ENCODE measurements at regions not wholly inside any gene's neighbourhood (a gene's known extent, or its start where the extent isn't known, plus 50 kb on each side); places are given as distances from the start of the nearest gene placed in this dataset.

- Histone ChIP-seq H3K36me3 (ENCODE audit: control insufficient read depth in 2 of 2, insufficient read depth in 2 of 2, low read length in 1 of 2) (no peaks in the 10 kb centered on the region), H3K27me3 (ENCODE audit: control insufficient read depth in 1 of 2, insufficient read depth in 2 of 2, low read length in 2 of 2) (no peaks in the 10 kb centered on the region), H3K4me3 (ENCODE audit: low read depth in 1 of 2, low read length in 2 of 2) (peak overlapping the region; percentile 7 to 10), H3K4me1 (ENCODE audit: control insufficient read depth in 2 of 2, insufficient read depth in 2 of 2, low read length in 1 of 2) (peaks cover 3 to 6% of the 10 kb centered on the region in 2 donors), H3K27ac (ENCODE audit: low read depth in 2 of 2, low read length in 1 of 2) (peak overlapping the region; percentile 74 to 86), H3K9me3 (ENCODE audit: control insufficient read depth in 2 of 2, insufficient read depth in 1 of 2, low read depth in 1 of 2, low read length in 1 of 2) (no peaks in the 10 kb centered on the region)
- 25 to 27% methylated on average over 10 of the region's 10 CpGs for WGBS, 2 donors
These were observed 58.7 kb downstream of the UTRN start for GRCh38 chr6:144343701-144344428.

- Histone ChIP-seq H3K9me3 (ENCODE audit: control insufficient read depth in 2 of 2, insufficient read depth in 1 of 2, low read depth in 1 of 2, low read length in 1 of 2) (no peaks in the 10 kb centered on the region), H3K36me3 (ENCODE audit: control insufficient read depth in 2 of 2, insufficient read depth in 2 of 2, low read length in 1 of 2) (no peaks in the 10 kb centered on the region), H3K4me1 (ENCODE audit: control insufficient read depth in 2 of 2, insufficient read depth in 2 of 2, low read length in 1 of 2) (peaks cover 3 to 6% of the 10 kb centered on the region in 2 donors), H3K27ac (ENCODE audit: low read depth in 2 of 2, low read length in 1 of 2) (peak overlapping the region in 1 of 2 donors; percentile 74), H3K4me3 (ENCODE audit: low read depth in 1 of 2, low read length in 2 of 2) (peak overlapping the region in 1 of 2 donors; percentile 10), H3K27me3 (ENCODE audit: control insufficient read depth in 1 of 2, insufficient read depth in 2 of 2, low read length in 2 of 2) (no peaks in the 10 kb centered on the region)
- 44 to 50% methylated on average over 5 of the region's 5 CpGs for WGBS, 2 donors
These were observed 59.5 kb downstream of the UTRN start for GRCh38 chr6:144344646-144345045.

GRCh38 chr6:144345451-144345850, 60.3 kb downstream of the UTRN start:
- peaks cover 3 to 6% of the 10 kb centered on the region in 2 donors for H3K4me1 ChIP-seq (ENCODE audit: control insufficient read depth in 2 of 2, insufficient read depth in 2 of 2, low read length in 1 of 2)
- no peak overlapping the region for H3K27ac ChIP-seq (ENCODE audit: low read depth in 2 of 2, low read length in 1 of 2)

GRCh38 chr6:144346719-144347447, 61.7 kb downstream of the UTRN start:
- Histone ChIP-seq H3K27me3 (ENCODE audit: control insufficient read depth in 1 of 2, insufficient read depth in 2 of 2, low read length in 2 of 2) (no peaks in the 10 kb centered on the region), H3K27ac (ENCODE audit: low read depth in 2 of 2, low read length in 1 of 2) (peak overlapping the region; percentile 0 to 14), H3K9me3 (ENCODE audit: control insufficient read depth in 2 of 2, insufficient read depth in 1 of 2, low read depth in 1 of 2, low read length in 1 of 2) (no peaks in the 10 kb centered on the region), H3K4me3 (ENCODE audit: low read depth in 1 of 2, low read length in 2 of 2) (no peak overlapping the region), H3K4me1 (ENCODE audit: control insufficient read depth in 2 of 2, insufficient read depth in 2 of 2, low read length in 1 of 2) (peaks cover 5 to 11% of the 10 kb centered on the region in 2 donors), H3K36me3 (ENCODE audit: control insufficient read depth in 2 of 2, insufficient read depth in 2 of 2, low read length in 1 of 2) (no peaks in the 10 kb centered on the region)
- WGBS, 2 donors = 73% methylated on average over 11 of the region's 11 CpGs

More at GRCh38 chr6:144345451-144345850, 60.3 kb downstream of the UTRN start:
- no peaks in the 10 kb centered on the region for H3K9me3 ChIP-seq (ENCODE audit: control insufficient read depth in 2 of 2, insufficient read depth in 1 of 2, low read depth in 1 of 2, low read length in 1 of 2)
- no peaks in the 10 kb centered on the region for H3K36me3 ChIP-seq (ENCODE audit: control insufficient read depth in 2 of 2, insufficient read depth in 2 of 2, low read length in 1 of 2)
- no peak overlapping the region for H3K4me3 ChIP-seq (ENCODE audit: low read depth in 1 of 2, low read length in 2 of 2)
- WGBS, 2 donors = 92 to 98% methylated on average over 4 of the region's 4 CpGs
- H3K27me3 ChIP-seq (ENCODE audit: control insufficient read depth in 1 of 2, insufficient read depth in 2 of 2, low read length in 2 of 2) = no peaks in the 10 kb centered on the region

- Histone ChIP-seq H3K36me3 (ENCODE audit: control insufficient read depth in 2 of 2, insufficient read depth in 2 of 2, low read length in 1 of 2) (no peaks in the 10 kb centered on the region), H3K4me1 (ENCODE audit: control insufficient read depth in 2 of 2, insufficient read depth in 2 of 2, low read length in 1 of 2) (peaks cover 5 to 11% of the 10 kb centered on the region in 2 donors), H3K4me3 (ENCODE audit: low read depth in 1 of 2, low read length in 2 of 2) (no peak overlapping the region), H3K9me3 (ENCODE audit: control insufficient read depth in 2 of 2, insufficient read depth in 1 of 2, low read depth in 1 of 2, low read length in 1 of 2) (no peaks in the 10 kb centered on the region), H3K27me3 (ENCODE audit: control insufficient read depth in 1 of 2, insufficient read depth in 2 of 2, low read length in 2 of 2) (no peaks in the 10 kb centered on the region), H3K27ac (ENCODE audit: low read depth in 2 of 2, low read length in 1 of 2) (peak overlapping the region; percentile 0 to 14)
These were observed 62.3 kb downstream of the UTRN start for GRCh38 chr6:144347448-144347759.

- Histone ChIP-seq H3K4me3 (ENCODE audit: low read depth in 1 of 2, low read length in 2 of 2) (no peak overlapping the region), H3K36me3 (ENCODE audit: control insufficient read depth in 2 of 2, insufficient read depth in 2 of 2, low read length in 1 of 2) (no peaks in the 10 kb centered on the region), H3K27me3 (ENCODE audit: control insufficient read depth in 1 of 2, insufficient read depth in 2 of 2, low read length in 2 of 2) (no peaks in the 10 kb centered on the region), H3K9me3 (ENCODE audit: control insufficient read depth in 2 of 2, insufficient read depth in 1 of 2, low read depth in 1 of 2, low read length in 1 of 2) (no peaks in the 10 kb centered on the region), H3K4me1 (ENCODE audit: control insufficient read depth in 2 of 2, insufficient read depth in 2 of 2, low read length in 1 of 2) (peaks cover 5 to 11% of the 10 kb centered on the region in 2 donors), H3K27ac (ENCODE audit: low read depth in 2 of 2, low read length in 1 of 2) (no peak overlapping the region)
- WGBS, 2 donors = 74 to 84% methylated on average over 5 of the region's 5 CpGs
These were observed 62.8 kb downstream of the UTRN start for GRCh38 chr6:144347933-144348332.

- Histone ChIP-seq H3K4me1 (ENCODE audit: control insufficient read depth in 2 of 2, insufficient read depth in 2 of 2, low read length in 1 of 2) (peaks cover 5 to 11% of the 10 kb centered on the region in 2 donors), H3K9me3 (ENCODE audit: control insufficient read depth in 2 of 2, insufficient read depth in 1 of 2, low read depth in 1 of 2, low read length in 1 of 2) (no peaks in the 10 kb centered on the region), H3K4me3 (ENCODE audit: low read depth in 1 of 2, low read length in 2 of 2) (no peak overlapping the region), H3K27me3 (ENCODE audit: control insufficient read depth in 1 of 2, insufficient read depth in 2 of 2, low read length in 2 of 2) (no peaks in the 10 kb centered on the region), H3K36me3 (ENCODE audit: control insufficient read depth in 2 of 2, insufficient read depth in 2 of 2, low read length in 1 of 2) (no peaks in the 10 kb centered on the region), H3K27ac (ENCODE audit: low read depth in 2 of 2, low read length in 1 of 2) (peak overlapping the region; percentile 57 to 85)
- WGBS, 2 donors = 19 to 23% methylated on average over 8 of the region's 8 CpGs
These were observed 64.8 kb downstream of the UTRN start for GRCh38 chr6:144349690-144350527.

GRCh38 chr6:144350528-144350880, 65.4 kb downstream of the UTRN start:
- WGBS, 2 donors = 29 to 37% methylated on average over 2 of the region's 2 CpGs
- H3K9me3 ChIP-seq (ENCODE audit: control insufficient read depth in 2 of 2, insufficient read depth in 1 of 2, low read depth in 1 of 2, low read length in 1 of 2) = no peaks in the 10 kb centered on the region
- H3K27ac ChIP-seq (ENCODE audit: low read depth in 2 of 2, low read length in 1 of 2) = no peak overlapping the region
- H3K4me3 ChIP-seq (ENCODE audit: low read depth in 1 of 2, low read length in 2 of 2) = no peak overlapping the region
- H3K27me3 ChIP-seq (ENCODE audit: control insufficient read depth in 1 of 2, insufficient read depth in 2 of 2, low read length in 2 of 2) = no peaks in the 10 kb centered on the region
- H3K4me1 ChIP-seq (ENCODE audit: control insufficient read depth in 2 of 2, insufficient read depth in 2 of 2, low read length in 1 of 2) = peaks cover 5 to 11% of the 10 kb centered on the region in 2 donors
- no peaks in the 10 kb centered on the region for H3K36me3 ChIP-seq (ENCODE audit: control insufficient read depth in 2 of 2, insufficient read depth in 2 of 2, low read length in 1 of 2)

- Histone ChIP-seq H3K27ac (ENCODE audit: low read depth in 2 of 2, low read length in 1 of 2) (peak overlapping the region; percentile 54 to 55), H3K4me3 (ENCODE audit: low read depth in 1 of 2, low read length in 2 of 2) (no peak overlapping the region), H3K9me3 (ENCODE audit: control insufficient read depth in 2 of 2, insufficient read depth in 1 of 2, low read depth in 1 of 2, low read length in 1 of 2) (no peaks in the 10 kb centered on the region), H3K36me3 (ENCODE audit: control insufficient read depth in 2 of 2, insufficient read depth in 2 of 2, low read length in 1 of 2) (no peaks in the 10 kb centered on the region), H3K27me3 (ENCODE audit: control insufficient read depth in 1 of 2, insufficient read depth in 2 of 2, low read length in 2 of 2) (no peaks in the 10 kb centered on the region), H3K4me1 (ENCODE audit: control insufficient read depth in 2 of 2, insufficient read depth in 2 of 2, low read length in 1 of 2) (peaks cover 5 to 11% of the 10 kb centered on the region in 2 donors)
- 29 to 34% methylated on average over 8 of the region's 8 CpGs for WGBS, 2 donors
These were observed 66.4 kb downstream of the UTRN start for GRCh38 chr6:144351379-144352127.
